ENCODE measurements at regions not wholly inside any gene's neighbourhood (a gene's known extent, or its start where the extent isn't known, plus 50 kb on each side); places are given as distances from the start of the nearest gene placed in this dataset.

GRCh38 chr17:20908313-20909267 lies 134.2 kb downstream of the USP22 start (continued):
- TF ChIP-seq ERG (CRISPR knock-in tag; IDR thresholded peaks at IDR 0.05) (no peak), ETV6 (CRISPR knock-in tag; IDR thresholded peaks at IDR 0.05) (0 out of 2 replicates have a peak, but pooled peaks have one; percentile 52), ZBTB21 (CRISPR knock-in tag; IDR thresholded peaks at IDR 0.05; ENCODE audit: borderline replicate concordance) (0 out of 2 replicates have a peak, but pooled peaks have one; percentile 60), ZNF232 (CRISPR knock-in tag; IDR thresholded peaks at IDR 0.05) (no peak), ZNF263 (CRISPR knock-in tag; IDR thresholded peaks at IDR 0.05; ENCODE audit: low read depth) (no peak), ZNF532 (CRISPR knock-in tag; IDR thresholded peaks at IDR 0.05; ENCODE audit: borderline replicate concordance) (no peak), E2F1 (CRISPR knock-in tag; IDR thresholded peaks at IDR 0.05) (no peak), NR1H2 (CRISPR knock-in tag; IDR thresholded peaks at IDR 0.05) (no peak), CREB1 (CRISPR knock-in tag; IDR thresholded peaks at IDR 0.05) (no peak), NFE2L1 (CRISPR knock-in tag; IDR thresholded peaks at IDR 0.05) (peak; percentile 17; the same call in 1 of the 2 replicates), RELA (CRISPR knock-in tag; IDR thresholded peaks at IDR 0.05; ENCODE audit: borderline replicate concordance) (no peak)
- TF ChIP-seq, protein P1, sequence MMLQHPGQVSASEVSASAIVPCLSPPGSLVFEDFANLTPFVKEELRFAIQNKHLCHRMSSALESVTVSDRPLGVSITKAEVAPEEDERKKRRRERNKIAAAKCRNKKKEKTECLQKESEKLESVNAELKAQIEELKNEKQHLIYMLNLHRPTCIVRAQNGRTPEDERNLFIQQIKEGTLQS (CRISPR knock-in tag; conservative IDR thresholded peaks at IDR 0.05), result no peak
- TF ChIP-seq, protein P2, sequence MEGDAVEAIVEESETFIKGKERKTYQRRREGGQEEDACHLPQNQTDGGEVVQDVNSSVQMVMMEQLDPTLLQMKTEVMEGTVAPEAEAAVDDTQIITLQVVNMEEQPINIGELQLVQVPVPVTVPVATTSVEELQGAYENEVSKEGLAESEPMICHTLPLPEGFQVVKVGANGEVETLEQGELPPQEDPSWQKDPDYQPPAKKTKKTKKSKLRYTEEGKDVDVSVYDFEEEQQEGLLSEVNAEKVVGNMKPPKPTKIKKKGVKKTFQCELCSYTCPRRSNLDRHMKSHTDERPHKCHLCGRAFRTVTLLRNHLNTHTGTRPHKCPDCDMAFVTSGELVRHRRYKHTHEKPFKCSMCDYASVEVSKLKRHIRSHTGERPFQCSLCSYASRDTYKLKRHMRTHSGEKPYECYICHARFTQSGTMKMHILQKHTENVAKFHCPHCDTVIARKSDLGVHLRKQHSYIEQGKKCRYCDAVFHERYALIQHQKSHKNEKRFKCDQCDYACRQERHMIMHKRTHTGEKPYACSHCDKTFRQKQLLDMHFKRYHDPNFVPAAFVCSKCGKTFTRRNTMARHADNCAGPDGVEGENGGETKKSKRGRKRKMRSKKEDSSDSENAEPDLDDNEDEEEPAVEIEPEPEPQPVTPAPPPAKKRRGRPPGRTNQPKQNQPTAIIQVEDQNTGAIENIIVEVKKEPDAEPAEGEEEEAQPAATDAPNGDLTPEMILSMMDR (IDR thresholded peaks at IDR 0.05), result no peak
- TF ChIP-seq, protein P3, sequence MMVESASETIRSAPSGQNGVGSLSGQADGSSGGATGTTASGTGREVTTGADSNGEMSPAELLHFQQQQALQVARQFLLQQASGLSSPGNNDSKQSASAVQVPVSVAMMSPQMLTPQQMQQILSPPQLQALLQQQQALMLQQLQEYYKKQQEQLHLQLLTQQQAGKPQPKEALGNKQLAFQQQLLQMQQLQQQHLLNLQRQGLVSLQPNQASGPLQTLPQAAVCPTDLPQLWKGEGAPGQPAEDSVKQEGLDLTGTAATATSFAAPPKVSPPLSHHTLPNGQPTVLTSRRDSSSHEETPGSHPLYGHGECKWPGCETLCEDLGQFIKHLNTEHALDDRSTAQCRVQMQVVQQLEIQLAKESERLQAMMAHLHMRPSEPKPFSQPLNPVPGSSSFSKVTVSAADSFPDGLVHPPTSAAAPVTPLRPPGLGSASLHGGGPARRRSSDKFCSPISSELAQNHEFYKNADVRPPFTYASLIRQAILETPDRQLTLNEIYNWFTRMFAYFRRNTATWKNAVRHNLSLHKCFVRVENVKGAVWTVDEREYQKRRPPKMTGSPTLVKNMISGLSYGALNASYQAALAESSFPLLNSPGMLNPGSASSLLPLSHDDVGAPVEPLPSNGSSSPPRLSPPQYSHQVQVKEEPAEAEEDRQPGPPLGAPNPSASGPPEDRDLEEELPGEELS (CRISPR knock-in tag; IDR thresholded peaks at IDR 0.05), result 0 out of 2 replicates have a peak, but pooled peaks have one; percentile 43
- TF ChIP-seq, protein P4, sequence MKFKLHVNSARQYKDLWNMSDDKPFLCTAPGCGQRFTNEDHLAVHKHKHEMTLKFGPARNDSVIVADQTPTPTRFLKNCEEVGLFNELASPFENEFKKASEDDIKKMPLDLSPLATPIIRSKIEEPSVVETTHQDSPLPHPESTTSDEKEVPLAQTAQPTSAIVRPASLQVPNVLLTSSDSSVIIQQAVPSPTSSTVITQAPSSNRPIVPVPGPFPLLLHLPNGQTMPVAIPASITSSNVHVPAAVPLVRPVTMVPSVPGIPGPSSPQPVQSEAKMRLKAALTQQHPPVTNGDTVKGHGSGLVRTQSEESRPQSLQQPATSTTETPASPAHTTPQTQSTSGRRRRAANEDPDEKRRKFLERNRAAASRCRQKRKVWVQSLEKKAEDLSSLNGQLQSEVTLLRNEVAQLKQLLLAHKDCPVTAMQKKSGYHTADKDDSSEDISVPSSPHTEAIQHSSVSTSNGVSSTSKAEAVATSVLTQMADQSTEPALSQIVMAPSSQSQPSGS (CRISPR knock-in tag; IDR thresholded peaks at IDR 0.05; ENCODE audit: borderline replicate concordance, low read depth), result no peak
- TF ChIP-seq, protein P5, sequence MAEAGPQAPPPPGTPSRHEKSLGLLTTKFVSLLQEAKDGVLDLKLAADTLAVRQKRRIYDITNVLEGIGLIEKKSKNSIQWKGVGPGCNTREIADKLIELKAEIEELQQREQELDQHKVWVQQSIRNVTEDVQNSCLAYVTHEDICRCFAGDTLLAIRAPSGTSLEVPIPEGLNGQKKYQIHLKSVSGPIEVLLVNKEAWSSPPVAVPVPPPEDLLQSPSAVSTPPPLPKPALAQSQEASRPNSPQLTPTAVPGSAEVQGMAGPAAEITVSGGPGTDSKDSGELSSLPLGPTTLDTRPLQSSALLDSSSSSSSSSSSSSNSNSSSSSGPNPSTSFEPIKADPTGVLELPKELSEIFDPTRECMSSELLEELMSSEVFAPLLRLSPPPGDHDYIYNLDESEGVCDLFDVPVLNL (CRISPR knock-in tag; IDR thresholded peaks at IDR 0.05; ENCODE audit: borderline replicate concordance, low read depth), result 0 out of 2 replicates have a peak, but pooled peaks have one; percentile 53
- TF ChIP-seq, protein P6, sequence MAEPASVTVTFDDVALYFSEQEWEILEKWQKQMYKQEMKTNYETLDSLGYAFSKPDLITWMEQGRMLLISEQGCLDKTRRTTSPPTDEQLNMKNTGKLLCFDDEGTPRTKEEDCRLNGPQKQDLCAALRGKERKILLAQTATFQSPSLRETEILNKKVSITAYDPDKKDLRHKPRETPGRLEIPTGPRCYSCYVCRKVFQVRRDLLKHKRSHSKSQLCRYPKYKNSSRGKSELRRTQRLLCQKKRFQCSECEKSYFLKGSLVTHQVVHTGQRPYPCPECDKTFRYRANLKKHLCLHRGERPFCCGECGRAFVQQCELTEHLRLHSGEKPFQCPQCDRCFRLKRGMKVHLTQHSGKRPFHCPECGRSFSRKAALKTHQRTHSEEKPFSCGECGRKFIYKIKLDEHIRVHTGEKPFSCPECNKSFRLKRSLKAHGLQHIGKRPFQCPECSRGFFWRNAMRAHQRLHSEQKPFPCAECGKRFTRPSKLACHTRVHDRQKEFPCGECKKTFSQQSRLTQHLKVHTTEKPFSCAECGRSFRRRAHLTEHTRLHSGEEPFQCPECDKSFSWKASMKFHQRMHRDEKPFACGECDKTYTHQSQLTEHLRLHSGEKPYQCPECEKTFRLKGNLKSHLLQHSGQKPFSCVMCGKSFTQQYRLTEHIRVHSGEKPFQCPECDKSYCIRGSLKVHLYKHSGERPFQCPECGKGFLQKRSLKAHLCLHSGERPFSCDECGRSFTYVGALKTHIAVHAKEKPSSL (CRISPR knock-in tag; conservative IDR thresholded peaks at IDR 0.05), result no peak
